ENCODE measurements at regions not wholly inside any gene's neighbourhood (a gene's known extent, or its start where the extent isn't known, plus 50 kb on each side); places are given as distances from the start of the nearest gene placed in this dataset.

- DNase-seq (ENCODE audit: low spot score), result no peak
- H3K4me3 ChIP-seq, result no peak overlapping the region
- no peak overlapping the region for H3K27ac ChIP-seq
- TF ChIP-seq CTCF (IDR thresholded peaks at IDR 0.05), result no peak
These were observed 328.3 kb downstream of the AACS start for GRCh38 chr12:125393569-125393968.

GRCh38 chr12:125395583-125396215 is 330.5 kb downstream of the AACS start:
- no peak overlapping the region for H3K27ac ChIP-seq
- DNase-seq (ENCODE audit: low spot score), result no peak
- no peak for TF ChIP-seq CTCF (IDR thresholded peaks at IDR 0.05)
- H3K4me3 ChIP-seq, result no peak overlapping the region

- no peak for DNase-seq (ENCODE audit: low spot score)
- Histone ChIP-seq H3K4me3 (no peak overlapping the region), H3K27ac (no peak overlapping the region)
- TF ChIP-seq CTCF (IDR thresholded peaks at IDR 0.05), result no peak
These were observed 334.3 kb downstream of the AACS start for GRCh38 chr12:125399489-125399888.

GRCh38 chr12:125402874-125403789 is 337.9 kb downstream of the AACS start:
- no peak overlapping the region for H3K27ac ChIP-seq
- H3K4me3 ChIP-seq, result no peak overlapping the region
- no peak for DNase-seq (ENCODE audit: low spot score)

GRCh38 chr12:125403843-125404242 is 338.6 kb downstream of the AACS start:
- no peak for TF ChIP-seq CTCF (IDR thresholded peaks at IDR 0.05)
- H3K27ac ChIP-seq, result no peak overlapping the region
- no peak for DNase-seq (ENCODE audit: low spot score)
- no peak overlapping the region for H3K4me3 ChIP-seq

More at GRCh38 chr12:125402874-125403789, 337.9 kb downstream of the AACS start:
- no peak for TF ChIP-seq CTCF (IDR thresholded peaks at IDR 0.05)

- DNase-seq (ENCODE audit: low spot score), result no peak
- H3K27ac ChIP-seq, result no peak overlapping the region
- TF ChIP-seq CTCF (IDR thresholded peaks at IDR 0.05), result no peak
- no peak overlapping the region for H3K4me3 ChIP-seq
These were observed 340.9 kb downstream of the AACS start for GRCh38 chr12:125406131-125406530.

Data from coronary artery (tissue), 2 donors.